Fibroblast of lung (primary cell): ENCODE measurements at regions not wholly inside any gene's neighbourhood (a gene's known extent, or its start where the extent isn't known, plus 50 kb on each side); places are given as distances from the start of the nearest gene placed in this dataset.

ENCODE experiments used
- DNase-seq, 2 donors: peaks; one replicate each; pipeline versions ENCODE4 v3.0.0 to v3.0.0-alpha.2; 2010; ENCODE audit warnings: low read depth in 2 of 2
- H2AFZ ChIP-seq: 2 replicates; pipeline ENCODE4 v1.5.1; 2012; ENCODE audit warnings: low read length, control low read depth, inconsistent platforms
- H3K27ac ChIP-seq: 2 replicates; pipeline ENCODE4 v1.5.1; 2011; ENCODE audit warnings: low read length, control low read depth; ENCODE audit not compliant: insufficient read depth
- H3K27me3 ChIP-seq: 2 replicates; pipeline ENCODE4 v1.5.1; 2011; ENCODE audit warnings: mild to moderate bottlenecking, low read length; ENCODE audit not compliant: control insufficient read depth, insufficient read depth
- H3K36me3 ChIP-seq: 2 replicates; pipeline ENCODE4 v1.5.1; 2011; ENCODE audit warnings: low read length; ENCODE audit not compliant: control insufficient read depth, insufficient read depth
- H3K4me1 ChIP-seq: 2 replicates; pipeline ENCODE4 v1.5.1; 2011; ENCODE audit warnings: low read length; ENCODE audit not compliant: control insufficient read depth, insufficient read depth; ENCODE audit errors: extremely low read depth
- H3K4me2 ChIP-seq: 2 replicates; pipeline ENCODE4 v1.5.1; 2011; ENCODE audit warnings: low read length, control low read depth; ENCODE audit not compliant: insufficient read depth; ENCODE audit errors: extremely low read depth
- H3K4me3 ChIP-seq, 4 experiments: fragments of 200-600 bp in 1 of 4; sonication (generic) in 1 of 4; replicated peaks in 1 of 4; 2 replicates each; pipeline ENCODE4 v1.5.1; 2011 to 2016; ENCODE audit warnings: low read length in 4 of 4, low read depth in 3 of 4, mild to moderate bottlenecking in 3 of 4, control low read depth in 2 of 4, inconsistent platforms in 1 of 4, mixed read lengths in 1 of 4; ENCODE audit not compliant: insufficient read depth in 1 of 4; ENCODE audit errors: control extremely low read depth in 1 of 4
- H3K79me2 ChIP-seq: 2 replicates; pipeline ENCODE4 v1.5.1; 2012; ENCODE audit warnings: mild to moderate bottlenecking, low read length, inconsistent platforms; ENCODE audit not compliant: control insufficient read depth, insufficient read depth
- H3K9ac ChIP-seq: 2 replicates; pipeline ENCODE4 v1.5.1; 2011; ENCODE audit warnings: mild to moderate bottlenecking, low read length, control low read depth; ENCODE audit not compliant: insufficient read depth
- H3K9me3 ChIP-seq: 2 replicates; pipeline ENCODE4 v1.5.1; 2012; ENCODE audit warnings: low read depth, low read length; ENCODE audit not compliant: control insufficient read depth, insufficient read depth
- H4K20me1 ChIP-seq: 2 replicates; pipeline ENCODE4 v1.5.1; 2011; ENCODE audit warnings: low read length; ENCODE audit not compliant: control insufficient read depth, insufficient read depth; ENCODE audit errors: extremely low read depth
- CTCF ChIP-seq, 2 donors: IDR thresholded peaks in 1 of 2; conservative IDR thresholded peaks in 1 of 2; 1 replicate in 1 of 2; 2 replicates in 1 of 2; pipeline ENCODE4 v1.5.1; 2011 to 2012; ENCODE audit warnings: low read length in 2 of 2, control low read depth in 1 of 2, inconsistent platforms in 1 of 2, low read depth in 1 of 2, mild to moderate bottlenecking in 1 of 2
- EZH2 ChIP-seq: IDR thresholded peaks from 2 replicates; pipeline ENCODE4 v1.5.1; 2012; ENCODE audit warnings: low read length, control low read depth, mild to moderate bottlenecking; ENCODE audit errors: missing control alignments

GRCh38 chr5:172570594-172571334 is 70.3 kb upstream of the NEURL1B start:
- DNase-seq: no peak
- no peak overlapping the region for H3K4me3 ChIP-seq
- peaks cover 13% of the 10 kb centered on the region for H3K27me3 ChIP-seq
- TF ChIP-seq EZH2: no peak
- no peak for TF ChIP-seq CTCF (conservative IDR thresholded peaks at IDR 0.05 in 1 of 2, IDR thresholded peaks at IDR 0.05 in 1 of 2; ENCODE audit: low read depth in 1 of 2, low read length in 2 of 2)
- no peaks in the 10 kb centered on the region for H3K9me3 ChIP-seq
- no peak overlapping the region for H3K27ac ChIP-seq
- no peaks in the 10 kb centered on the region for H3K4me1 ChIP-seq
- H3K4me2 ChIP-seq: no peak overlapping the region
- no peaks in the 10 kb centered on the region for H3K79me2 ChIP-seq
- H3K9ac ChIP-seq: no peak overlapping the region
- no peak overlapping the region for H2AFZ ChIP-seq
- H4K20me1 ChIP-seq: no peaks in the 10 kb centered on the region
- no peaks in the 10 kb centered on the region for H3K36me3 ChIP-seq

DNA sequence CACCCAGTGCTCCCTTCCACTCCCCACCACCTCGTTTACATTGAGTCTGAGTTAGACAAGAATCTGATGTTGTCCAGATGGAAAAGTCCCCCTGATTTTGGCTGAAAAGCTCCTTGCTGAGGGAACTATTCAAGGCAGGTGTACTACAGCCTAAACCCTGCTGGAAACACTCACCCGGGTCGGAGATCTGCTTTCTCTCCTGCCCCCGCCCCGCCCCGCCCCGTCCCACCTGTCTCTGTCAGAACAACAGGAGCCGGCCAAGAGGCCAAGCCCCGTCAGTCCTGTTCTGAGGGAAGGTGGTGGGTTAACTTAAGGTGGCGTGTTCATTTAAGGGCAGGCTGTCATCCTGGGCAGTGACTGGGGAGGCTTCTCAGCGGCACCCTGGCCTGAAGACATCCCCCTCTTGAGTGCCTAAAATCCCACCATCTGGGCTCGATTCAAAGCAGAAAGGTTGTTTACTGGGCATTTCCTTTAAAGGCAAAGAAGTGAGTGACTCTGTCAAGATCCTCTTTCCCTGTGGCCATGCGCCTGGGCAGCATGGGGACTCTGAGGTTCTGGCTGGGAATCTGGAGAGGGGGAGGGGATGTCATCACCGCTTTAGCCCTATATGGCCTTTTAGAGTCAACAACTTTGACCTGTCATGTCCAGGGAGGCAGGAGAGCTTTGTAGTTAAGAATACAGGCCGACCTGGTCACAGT is 71.1 kb upstream of the NEURL1B start:
- Histone ChIP-seq H3K4me3 (no peak overlapping the region), H3K9ac (no peak overlapping the region), H3K79me2 (no peaks in the 10 kb centered on the region), H3K4me2 (no peak overlapping the region), H2AFZ (no peak overlapping the region), H3K27ac (no peak overlapping the region), H4K20me1 (no peaks in the 10 kb centered on the region), H3K27me3 (peaks cover 10% of the 10 kb centered on the region), H3K4me1 (no peaks in the 10 kb centered on the region), H3K9me3 (no peaks in the 10 kb centered on the region), H3K36me3 (no peaks in the 10 kb centered on the region)
- DNase-seq: no peak
- TF ChIP-seq EZH2 (no peak), CTCF (conservative IDR thresholded peaks at IDR 0.05 in 1 of 2, IDR thresholded peaks at IDR 0.05 in 1 of 2; ENCODE audit: low read depth in 1 of 2, low read length in 2 of 2) (no peak)

- H3K9ac ChIP-seq: no peak overlapping the region
- H2AFZ ChIP-seq: no peak overlapping the region
- H3K79me2 ChIP-seq: no peaks in the 10 kb centered on the region
- TF ChIP-seq CTCF (conservative IDR thresholded peaks at IDR 0.05 in 1 of 2, IDR thresholded peaks at IDR 0.05 in 1 of 2; ENCODE audit: low read depth in 1 of 2, low read length in 2 of 2): no peak
- no peak for TF ChIP-seq EZH2
- H3K27ac ChIP-seq: no peak overlapping the region
- H3K27me3 ChIP-seq: peaks cover 20% of the 10 kb centered on the region
- H3K4me3 ChIP-seq: no peak overlapping the region
- no peaks in the 10 kb centered on the region for H4K20me1 ChIP-seq
- no peaks in the 10 kb centered on the region for H3K4me1 ChIP-seq
- DNase-seq: no peak
- no peaks in the 10 kb centered on the region for H3K9me3 ChIP-seq
- no peak overlapping the region for H3K4me2 ChIP-seq
- H3K36me3 ChIP-seq: no peaks in the 10 kb centered on the region
Observed at GRCh38 chr5:172568308-172568910, 72.7 kb upstream of the NEURL1B start.
